HG02852 (cell line): ENCODE measurements at regions not wholly inside any gene's neighbourhood (a gene's known extent, or its start where the extent isn't known, plus 50 kb on each side); places are given as distances from the start of the nearest gene placed in this dataset.

ENCODE experiments used
- ATAC-seq: cut with Tn5 transposase; IDR thresholded peaks from one replicate; pipeline ENCODE4 v1.9.1; 2021; ENCODE audit warnings: mild to moderate bottlenecking, moderate library complexity; ENCODE audit not compliant: unreplicated experiment

- ATAC-seq, result no peak
Measured at GRCh38 chr13:110773480-110773879, 60.0 kb downstream of the ING1 start.

- ATAC-seq, result no peak
Measured at GRCh38 chr13:110774051-110774450, 60.6 kb downstream of the ING1 start.

GRCh38 chr13:110774490-110774889, 61.0 kb downstream of the ING1 start:
- ATAC-seq, result no peak

- ATAC-seq, result no peak
Measured at GRCh38 chr13:110775576-110775975, 62.1 kb downstream of the ING1 start.

- ATAC-seq, result no peak
Measured at GRCh38 chr13:110777251-110777820, 63.8 kb downstream of the ING1 start.

GRCh38 chr13:110779022-110779421, 65.5 kb downstream of the ING1 start:
- no peak for ATAC-seq

GRCh38 chr13:110780422-110780821, 66.9 kb downstream of the ING1 start:
- ATAC-seq, result no peak

GRCh38 chr13:110782185-110782584, 68.7 kb downstream of the ING1 start:
- no peak for ATAC-seq

GRCh38 chr13:110784704-110785103, 71.2 kb downstream of the ING1 start:
- ATAC-seq, result no peak

GRCh38 chr13:110788778-110789177, 75.3 kb downstream of the ING1 start:
- ATAC-seq, result no peak

- no peak for ATAC-seq
Measured at GRCh38 chr13:110789871-110790270, 76.4 kb downstream of the ING1 start.

- ATAC-seq, result no peak
Measured at GRCh38 chr13:110790371-110790770, 76.9 kb downstream of the ING1 start.

- ATAC-seq, result no peak
Measured at GRCh38 chr13:110794209-110794608, 80.7 kb downstream of the ING1 start.

GRCh38 chr13:110797230-110797877, 83.9 kb downstream of the ING1 start:
- ATAC-seq, result no peak

GRCh38 chr13:110798081-110798994, 84.8 kb downstream of the ING1 start:
- no peak for ATAC-seq

- ATAC-seq, result no peak
Measured at GRCh38 chr13:110799246-110800236, 86.0 kb downstream of the ING1 start.

GRCh38 chr13:110801044-110801443, 87.5 kb downstream of the ING1 start:
- no peak for ATAC-seq

- ATAC-seq, result no peak
Measured at GRCh38 chr13:110802260-110802659, 88.8 kb downstream of the ING1 start.

- ATAC-seq, result no peak
Measured at GRCh38 chr13:110806636-110807035, 93.1 kb downstream of the ING1 start.

- no peak for ATAC-seq
Measured at GRCh38 chr13:110807546-110807945, 94.0 kb downstream of the ING1 start.

GRCh38 chr13:110808138-110808537, 94.6 kb downstream of the ING1 start:
- ATAC-seq, result no peak
